Peyer's patch (tissue), 4 donors: ENCODE measurements at regions not wholly inside any gene's neighbourhood (a gene's known extent, or its start where the extent isn't known, plus 50 kb on each side); places are given as distances from the start of the nearest gene placed in this dataset.

Experiments used
- CTCF ChIP-seq, 6 experiments: fragments of 450-650 bp in 4 of 6; fragments of 200-600 bp in 2 of 6; sonication (generic) in 1 of 6; IDR thresholded peaks; one replicate each; pipeline ENCODE4 v1.5.1; 2017 to 2019; ENCODE audit warnings: antibody characterized with exemption in 6 of 6, mild to moderate bottlenecking in 3 of 6, moderate library complexity in 1 of 6
- POLR2A ChIP-seq, 2 donors: fragments of 450-650 bp; IDR thresholded peaks; one replicate each; pipeline ENCODE4 v1.5.1; 2017; ENCODE audit warnings: antibody characterized with exemption in 2 of 2, mild to moderate bottlenecking in 2 of 2, moderate library complexity in 2 of 2

- no peak for TF ChIP-seq CTCF (IDR thresholded peaks at IDR 0.05)
- TF ChIP-seq POLR2A (IDR thresholded peaks at IDR 0.05) = no peak
These were observed 61.1 kb upstream of the PDGFD start for GRCh38 chr11:104225047-104225446.
